ENCODE measurements at regions not wholly inside any gene's neighbourhood (a gene's known extent, or its start where the extent isn't known, plus 50 kb on each side); places are given as distances from the start of the nearest gene placed in this dataset.

DNA sequence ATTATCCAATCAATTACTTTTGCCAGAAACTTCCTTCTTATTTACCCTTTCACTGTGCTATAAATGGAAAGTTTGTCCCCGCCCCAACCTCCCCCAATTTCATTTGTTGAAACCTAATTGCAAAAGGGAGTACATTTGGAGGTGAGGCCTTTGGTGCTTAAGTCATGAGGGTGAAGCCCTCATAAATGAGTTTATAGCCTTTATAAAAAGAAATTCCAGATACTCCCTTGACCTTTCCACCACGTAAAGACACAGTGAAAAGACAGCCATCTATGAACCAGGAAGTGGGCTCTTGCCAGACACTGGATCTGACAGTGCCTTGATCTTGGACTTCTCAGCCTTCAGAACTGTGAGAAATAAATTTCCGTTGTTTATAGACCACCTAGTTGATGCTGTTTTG lies 82.3 kb downstream of the NUDT12 start:
- H3K9ac ChIP-seq (ENCODE audit: low read length), result no peak overlapping the region
- no peaks in the 10 kb centered on the region for H4K20me1 ChIP-seq (ENCODE audit: insufficient read depth, low read depth, low read length)
- H2AFZ ChIP-seq (ENCODE audit: low read length), result no peak overlapping the region
- H3K4me3 ChIP-seq (ENCODE audit: low read length), result no peak overlapping the region
- no peak for DNase-seq
- no peak overlapping the region for H3K27ac ChIP-seq (ENCODE audit: low read length)
- H3K9me2 ChIP-seq (replicated peaks; ENCODE audit: insufficient read depth, low read length), result no peaks in the 10 kb centered on the region
- H3K9me3 ChIP-seq (ENCODE audit: low read length), result no peaks in the 10 kb centered on the region
- H3K4me2 ChIP-seq (ENCODE audit: low read depth, low read length, poor library complexity, severe bottlenecking), result no peak overlapping the region
- H3K27me3 ChIP-seq (ENCODE audit: low read length), result no peaks in the 10 kb centered on the region
- no peaks in the 10 kb centered on the region for H3K79me2 ChIP-seq (ENCODE audit: low read length)
- H3K36me3 ChIP-seq (ENCODE audit: insufficient read depth, low read length), result no peaks in the 10 kb centered on the region
- H3K4me1 ChIP-seq (ENCODE audit: low read length), result no peaks in the 10 kb centered on the region

DNA sequence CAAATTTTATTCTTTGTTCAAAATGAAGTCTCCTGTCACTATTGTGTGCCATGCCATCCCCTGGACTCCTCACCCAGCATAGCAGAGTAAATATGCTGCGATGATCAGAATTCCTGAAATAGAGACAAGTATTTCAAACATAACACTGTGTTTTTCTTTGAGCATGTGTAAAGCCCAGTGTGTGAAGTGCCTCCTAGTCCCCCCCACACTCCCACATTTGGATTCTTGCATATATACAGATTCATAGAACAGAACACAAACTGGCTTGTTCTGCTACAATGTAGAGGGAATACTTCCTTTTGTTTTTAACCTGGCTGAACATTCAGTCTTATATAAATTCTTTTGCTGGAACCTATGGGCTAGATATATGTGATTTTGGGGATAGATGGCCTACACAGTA lies 84.9 kb downstream of the NUDT12 start:
- no peaks in the 10 kb centered on the region for H3K9me2 ChIP-seq (replicated peaks; ENCODE audit: insufficient read depth, low read length)
- no peak overlapping the region for H3K4me2 ChIP-seq (ENCODE audit: low read depth, low read length, poor library complexity, severe bottlenecking)
- no peaks in the 10 kb centered on the region for H3K9me3 ChIP-seq (ENCODE audit: low read length)
- no peaks in the 10 kb centered on the region for H3K79me2 ChIP-seq (ENCODE audit: low read length)
- H3K4me3 ChIP-seq (ENCODE audit: low read length), result no peak overlapping the region
- no peaks in the 10 kb centered on the region for H4K20me1 ChIP-seq (ENCODE audit: insufficient read depth, low read depth, low read length)
- no peaks in the 10 kb centered on the region for H3K36me3 ChIP-seq (ENCODE audit: insufficient read depth, low read length)
- H3K27me3 ChIP-seq (ENCODE audit: low read length), result no peaks in the 10 kb centered on the region
- H3K27ac ChIP-seq (ENCODE audit: low read length), result no peak overlapping the region
- no peak overlapping the region for H3K9ac ChIP-seq (ENCODE audit: low read length)
- no peak for DNase-seq
- no peaks in the 10 kb centered on the region for H3K4me1 ChIP-seq (ENCODE audit: low read length)
- no peak overlapping the region for H2AFZ ChIP-seq (ENCODE audit: low read length)

DNA sequence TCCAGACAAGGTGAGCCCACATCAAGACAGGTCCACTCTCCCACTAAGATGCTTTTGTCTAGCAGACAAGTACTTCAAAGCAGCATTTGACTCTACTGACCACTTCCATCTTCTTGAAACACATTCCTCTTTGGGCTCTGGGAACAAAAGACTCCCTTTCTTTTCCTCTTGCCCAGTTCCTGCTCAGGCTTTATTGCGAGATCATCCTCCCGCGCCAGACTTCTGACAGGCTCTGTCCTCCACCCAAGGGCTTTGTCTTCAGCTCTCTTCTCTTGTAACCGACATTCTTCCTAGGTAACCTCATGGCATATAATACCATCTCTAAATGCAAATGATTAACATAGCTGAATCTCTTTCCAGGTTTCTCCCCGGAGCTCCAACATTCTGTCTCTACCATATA lies 85.8 kb downstream of the NUDT12 start:
- H3K79me2 ChIP-seq (ENCODE audit: low read length), result no peaks in the 10 kb centered on the region
- DNase-seq, result no peak
- H3K4me2 ChIP-seq (ENCODE audit: low read depth, low read length, poor library complexity, severe bottlenecking), result no peak overlapping the region
- H3K27ac ChIP-seq (ENCODE audit: low read length), result no peak overlapping the region
- H3K27me3 ChIP-seq (ENCODE audit: low read length), result no peaks in the 10 kb centered on the region
- no peaks in the 10 kb centered on the region for H4K20me1 ChIP-seq (ENCODE audit: insufficient read depth, low read depth, low read length)
- no peak overlapping the region for H3K9ac ChIP-seq (ENCODE audit: low read length)
- H3K9me2 ChIP-seq (replicated peaks; ENCODE audit: insufficient read depth, low read length), result no peaks in the 10 kb centered on the region
- no peak overlapping the region for H2AFZ ChIP-seq (ENCODE audit: low read length)
- no peaks in the 10 kb centered on the region for H3K4me1 ChIP-seq (ENCODE audit: low read length)
- H3K9me3 ChIP-seq (ENCODE audit: low read length), result no peaks in the 10 kb centered on the region
- no peak overlapping the region for H3K4me3 ChIP-seq (ENCODE audit: low read length)
- H3K36me3 ChIP-seq (ENCODE audit: insufficient read depth, low read length), result no peaks in the 10 kb centered on the region

DNA sequence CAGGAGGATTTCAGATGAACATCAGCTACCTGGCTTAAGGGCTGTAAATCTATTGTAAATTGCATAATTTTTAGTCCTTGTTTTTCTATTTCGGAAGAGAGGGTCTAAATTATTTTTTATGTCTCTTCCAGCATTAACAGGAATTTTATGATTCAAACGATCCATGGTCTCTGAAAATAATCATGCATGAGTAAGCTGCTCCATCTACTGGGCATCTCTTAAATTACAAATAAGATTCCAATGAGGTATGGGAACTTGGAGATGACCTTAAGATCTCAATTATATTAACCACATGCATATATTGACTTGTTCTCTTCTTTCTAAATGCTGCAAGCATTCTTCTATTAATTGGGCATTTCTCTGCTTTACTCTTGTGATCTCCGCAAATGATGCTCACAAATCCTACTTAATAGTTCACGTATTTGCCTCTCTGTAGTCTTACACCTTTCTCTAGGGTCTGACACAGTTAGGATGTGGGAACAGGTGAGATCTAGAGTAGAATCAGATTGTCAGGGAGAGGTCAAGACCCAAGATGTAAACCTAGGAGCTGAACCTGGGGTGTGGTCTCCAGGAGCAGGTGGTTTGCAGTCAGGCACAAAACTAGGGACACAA lies 86.9 kb downstream of the NUDT12 start:
- Histone ChIP-seq H3K4me2 (ENCODE audit: low read depth, low read length, poor library complexity, severe bottlenecking) (no peak overlapping the region), H3K4me1 (ENCODE audit: low read length) (no peaks in the 10 kb centered on the region), H3K9ac (ENCODE audit: low read length) (no peak overlapping the region), H3K79me2 (ENCODE audit: low read length) (no peaks in the 10 kb centered on the region), H3K9me2 (replicated peaks; ENCODE audit: insufficient read depth, low read length) (no peaks in the 10 kb centered on the region), H3K27ac (ENCODE audit: low read length) (no peak overlapping the region), H3K4me3 (ENCODE audit: low read length) (no peak overlapping the region), H2AFZ (ENCODE audit: low read length) (no peak overlapping the region), H3K36me3 (ENCODE audit: insufficient read depth, low read length) (no peaks in the 10 kb centered on the region), H3K27me3 (ENCODE audit: low read length) (no peaks in the 10 kb centered on the region), H4K20me1 (ENCODE audit: insufficient read depth, low read depth, low read length) (no peaks in the 10 kb centered on the region), H3K9me3 (ENCODE audit: low read length) (no peaks in the 10 kb centered on the region)
- peak; percentile 77 for DNase-seq

DNA sequence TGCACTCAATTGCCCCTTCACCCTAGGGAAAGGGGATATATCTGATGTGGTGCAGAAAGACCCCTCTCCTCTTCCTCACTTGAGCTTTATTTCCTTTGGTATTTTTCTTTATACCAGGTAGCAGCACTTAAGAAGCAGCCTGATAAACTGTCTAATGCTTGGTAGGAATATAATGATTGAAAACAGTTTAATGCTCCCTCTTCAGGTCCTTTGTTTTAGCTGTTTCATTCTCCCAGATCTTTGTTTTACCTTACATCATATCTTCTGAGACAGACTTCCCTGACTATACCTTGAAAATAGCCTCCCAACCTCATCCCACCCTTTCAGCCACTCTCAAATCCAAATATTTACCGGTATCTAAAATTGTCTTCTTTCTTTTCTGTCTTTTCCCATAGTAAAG lies 87.9 kb downstream of the NUDT12 start:
- no peak for DNase-seq
- H3K27ac ChIP-seq (ENCODE audit: low read length), result no peak overlapping the region
- no peaks in the 10 kb centered on the region for H3K9me3 ChIP-seq (ENCODE audit: low read length)
- H3K9ac ChIP-seq (ENCODE audit: low read length), result no peak overlapping the region
- no peaks in the 10 kb centered on the region for H3K79me2 ChIP-seq (ENCODE audit: low read length)
- H3K9me2 ChIP-seq (replicated peaks; ENCODE audit: insufficient read depth, low read length), result no peaks in the 10 kb centered on the region
- H3K36me3 ChIP-seq (ENCODE audit: insufficient read depth, low read length), result no peaks in the 10 kb centered on the region
- no peak overlapping the region for H3K4me3 ChIP-seq (ENCODE audit: low read length)
- no peak overlapping the region for H2AFZ ChIP-seq (ENCODE audit: low read length)
- H4K20me1 ChIP-seq (ENCODE audit: insufficient read depth, low read depth, low read length), result no peaks in the 10 kb centered on the region
- H3K4me2 ChIP-seq (ENCODE audit: low read depth, low read length, poor library complexity, severe bottlenecking), result no peak overlapping the region
- H3K27me3 ChIP-seq (ENCODE audit: low read length), result no peaks in the 10 kb centered on the region
- no peaks in the 10 kb centered on the region for H3K4me1 ChIP-seq (ENCODE audit: low read length)

DNA sequence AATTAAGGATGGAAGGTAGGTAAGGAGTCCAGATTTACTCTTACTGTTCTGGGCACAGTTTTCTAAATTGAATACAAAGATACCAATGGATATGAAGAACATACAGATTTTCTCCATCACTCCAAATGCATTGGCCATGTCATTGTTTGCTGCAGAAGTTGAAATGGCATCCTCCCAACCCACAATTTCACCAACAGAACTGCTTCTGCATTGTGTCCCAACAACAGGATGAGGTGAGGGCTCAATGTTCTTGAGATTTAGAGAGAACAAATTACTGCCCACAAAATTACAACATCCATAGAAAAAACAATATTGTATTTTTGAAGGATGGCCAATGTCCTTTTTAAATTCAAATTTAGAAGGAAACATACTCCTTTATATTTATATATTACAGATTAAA lies 88.9 kb downstream of the NUDT12 start:
- Histone ChIP-seq H3K9me3 (ENCODE audit: low read length) (no peaks in the 10 kb centered on the region), H3K4me1 (ENCODE audit: low read length) (no peaks in the 10 kb centered on the region), H3K27ac (ENCODE audit: low read length) (no peak overlapping the region), H3K9me2 (replicated peaks; ENCODE audit: insufficient read depth, low read length) (no peaks in the 10 kb centered on the region), H3K79me2 (ENCODE audit: low read length) (no peaks in the 10 kb centered on the region), H4K20me1 (ENCODE audit: insufficient read depth, low read depth, low read length) (no peaks in the 10 kb centered on the region), H3K4me2 (ENCODE audit: low read depth, low read length, poor library complexity, severe bottlenecking) (no peak overlapping the region), H3K4me3 (ENCODE audit: low read length) (no peak overlapping the region), H3K9ac (ENCODE audit: low read length) (no peak overlapping the region), H3K27me3 (ENCODE audit: low read length) (no peaks in the 10 kb centered on the region), H3K36me3 (ENCODE audit: insufficient read depth, low read length) (no peaks in the 10 kb centered on the region), H2AFZ (ENCODE audit: low read length) (no peak overlapping the region)
- DNase-seq, result no peak

DNA sequence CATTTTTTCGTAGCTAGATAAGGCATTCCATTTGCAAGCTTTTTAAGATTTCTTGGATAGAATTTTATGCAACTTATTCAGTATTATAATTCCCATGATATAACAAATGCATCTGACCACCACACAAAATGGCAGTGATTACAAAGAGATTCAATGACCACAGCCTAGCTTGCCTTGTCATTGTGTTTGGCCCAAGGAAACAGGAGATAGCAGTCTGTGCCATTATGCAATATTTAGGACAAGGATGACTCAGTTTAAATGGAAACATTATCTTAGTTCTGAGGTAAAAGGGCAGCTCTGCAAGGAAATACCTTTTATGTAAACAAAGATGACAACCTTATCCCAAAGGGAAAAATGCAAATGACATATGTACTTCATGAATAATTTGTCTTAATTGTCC lies 89.8 kb downstream of the NUDT12 start:
- no peak overlapping the region for H3K4me2 ChIP-seq (ENCODE audit: low read depth, low read length, poor library complexity, severe bottlenecking)

DNA sequence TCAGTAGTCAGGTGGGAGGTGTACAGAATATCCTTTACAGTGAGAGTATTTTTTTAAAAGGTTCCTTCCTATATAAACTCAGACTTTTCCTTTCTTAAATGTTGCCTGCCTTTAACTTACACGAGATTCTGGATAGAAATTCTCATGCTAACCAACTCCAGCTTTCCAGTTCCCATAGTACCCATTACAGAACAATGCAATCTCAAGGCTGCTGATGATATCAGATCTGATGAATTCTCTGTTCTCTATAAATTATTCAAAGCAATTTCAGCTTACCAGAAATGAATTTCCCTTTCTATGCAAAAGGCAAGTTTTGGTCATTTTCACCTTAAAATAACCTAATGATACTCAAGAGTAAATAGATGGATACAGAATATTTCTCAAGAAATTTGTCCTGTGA lies 90.3 kb downstream of the NUDT12 start:
- Histone ChIP-seq H3K79me2 (ENCODE audit: low read length) (no peaks in the 10 kb centered on the region), H3K27me3 (ENCODE audit: low read length) (no peaks in the 10 kb centered on the region), H2AFZ (ENCODE audit: low read length) (no peak overlapping the region)

More for the DNA sequence above, 89.8 kb downstream of the NUDT12 start:
- Histone ChIP-seq H4K20me1 (ENCODE audit: insufficient read depth, low read depth, low read length) (no peaks in the 10 kb centered on the region), H3K36me3 (ENCODE audit: insufficient read depth, low read length) (no peaks in the 10 kb centered on the region), H3K27me3 (ENCODE audit: low read length) (no peaks in the 10 kb centered on the region), H3K79me2 (ENCODE audit: low read length) (no peaks in the 10 kb centered on the region), H3K9ac (ENCODE audit: low read length) (no peak overlapping the region), H3K4me1 (ENCODE audit: low read length) (no peaks in the 10 kb centered on the region), H3K9me3 (ENCODE audit: low read length) (no peaks in the 10 kb centered on the region), H3K27ac (ENCODE audit: low read length) (no peak overlapping the region), H3K4me3 (ENCODE audit: low read length) (no peak overlapping the region), H3K9me2 (replicated peaks; ENCODE audit: insufficient read depth, low read length) (no peaks in the 10 kb centered on the region), H2AFZ (ENCODE audit: low read length) (no peak overlapping the region)
- no peak for DNase-seq

More for the DNA sequence above, 90.3 kb downstream of the NUDT12 start:
- Histone ChIP-seq H3K4me1 (ENCODE audit: low read length) (no peaks in the 10 kb centered on the region), H3K9ac (ENCODE audit: low read length) (no peak overlapping the region), H3K9me3 (ENCODE audit: low read length) (no peaks in the 10 kb centered on the region), H3K36me3 (ENCODE audit: insufficient read depth, low read length) (no peaks in the 10 kb centered on the region), H3K9me2 (replicated peaks; ENCODE audit: insufficient read depth, low read length) (no peaks in the 10 kb centered on the region), H3K4me2 (ENCODE audit: low read depth, low read length, poor library complexity, severe bottlenecking) (no peak overlapping the region), H4K20me1 (ENCODE audit: insufficient read depth, low read depth, low read length) (no peaks in the 10 kb centered on the region), H3K4me3 (ENCODE audit: low read length) (no peak overlapping the region), H3K27ac (ENCODE audit: low read length) (no peak overlapping the region)
- DNase-seq, result no peak
